Sigmoid colon (tissue), 6 donors: ENCODE measurements at regions not wholly inside any gene's neighbourhood (a gene's known extent, or its start where the extent isn't known, plus 50 kb on each side); places are given as distances from the start of the nearest gene placed in this dataset.
"Not testable (repeated sequence)": the region's sequence is repeated elsewhere in the genome, so short reads cannot be mapped to it uniquely, and the experiment has no call there.

Experiments used
- DNase-seq: peaks from one replicate; pipeline ENCODE4 v3.0.0-alpha.2; 2019
- H3K27ac ChIP-seq, 4 donors: fragments of 200-600 bp; sonication (generic); one replicate each; pipeline ENCODE4 v1.5.1; 2016 to 2019; ENCODE audit warnings: mild to moderate bottlenecking in 1 of 4
- H3K27me3 ChIP-seq, 3 donors: fragments of 200-600 bp; sonication (generic); one replicate each; pipeline ENCODE4 v1.5.1; 2019; ENCODE audit warnings: mild to moderate bottlenecking in 1 of 3
- H3K36me3 ChIP-seq, 4 donors: fragments of 200-600 bp; sonication (generic); one replicate each; pipeline ENCODE4 v1.5.1; 2016 to 2019
- H3K4me1 ChIP-seq, 4 donors: fragments of 200-600 bp; sonication (generic); one replicate each; pipeline ENCODE4 v1.5.1; 2017 to 2019
- H3K4me3 ChIP-seq, 4 donors: fragments of 200-600 bp; sonication (generic); one replicate each; pipeline ENCODE4 v1.5.1; 2017 to 2019; ENCODE audit warnings: mild to moderate bottlenecking in 2 of 4, moderate library complexity in 1 of 4
- H3K9me3 ChIP-seq, 4 donors: fragments of 200-600 bp in 3 of 4; sonication (generic) in 3 of 4; one replicate each; pipeline versions ENCODE4 v1.5.1 to v1.6.1; 2013 to 2019
- CTCF ChIP-seq, 4 experiments: fragments of 450-650 bp in 3 of 4; fragments of 200-600 bp in 1 of 4; IDR thresholded peaks; one replicate each; pipeline ENCODE4 v1.5.1; 2016 to 2019; ENCODE audit warnings: antibody characterized with exemption in 4 of 4, mild to moderate bottlenecking in 3 of 4, moderate library complexity in 2 of 4
- EP300 ChIP-seq, 4 donors: sonication (generic); formaldehyde crosslinking; IDR thresholded peaks; one replicate each; pipeline ENCODE4 v1.6.1; 2017; ENCODE audit warnings: antibody characterized with exemption in 4 of 4
- POLR2A ChIP-seq, 2 donors: fragments of 450-650 bp; IDR thresholded peaks; one replicate each; pipeline ENCODE4 v1.6.1; 2016; ENCODE audit warnings: antibody characterized with exemption in 2 of 2, mild to moderate bottlenecking in 2 of 2, moderate library complexity in 2 of 2
- POLR2AphosphoS5 ChIP-seq, 4 donors: sonication (generic); formaldehyde crosslinking; IDR thresholded peaks; one replicate each; pipeline ENCODE4 v1.6.1; 2017; ENCODE audit warnings: antibody characterized with exemption in 4 of 4
- WGBS, 2 donors: extraction: QIAGEN DNeasy Blood & Tissue Kit; methylation state at CpG; one replicate each; pipeline ENCODE4 v1.1.7; 2013; 5-methylcytosine and 5-hydroxymethylcytosine counted together
- intact Hi-C: fragments of 100-400 bp; cut with DNase I; formaldehyde crosslinking; loops from one replicate; pipeline ENCODE4 v1.15.1; 2023
- donor health status: healthy with polysubstance abuse.
- donor health status: healthy.

GRCh38 chr5:152104211-152104610 lies 179.6 kb upstream of the GLRA1 start:
- Histone ChIP-seq H3K4me3 (no peak overlapping the region), H3K4me1 (no peaks in the 10 kb centered on the region), H3K27ac (no peak overlapping the region), H3K27me3 (no peaks in the 10 kb centered on the region), H3K9me3 (no peaks in the 10 kb centered on the region), H3K36me3 (no peaks in the 10 kb centered on the region)
- no peak for DNase-seq
- TF ChIP-seq EP300 (IDR thresholded peaks at IDR 0.05) (no peak), CTCF (IDR thresholded peaks at IDR 0.05) (no peak), POLR2AphosphoS5 (IDR thresholded peaks at IDR 0.05) (no peak), POLR2A (IDR thresholded peaks at IDR 0.05) (no peak)
- intact Hi-C loops = no loop called here
- WGBS, 2 donors = 63 to 77% methylated on average over 3 of the region's 3 CpGs

GRCh38 chr5:152102908-152103307 lies 178.3 kb upstream of the GLRA1 start:
- intact Hi-C loops, DNase-seq, H3K36me3 ChIP-seq, H3K4me3 ChIP-seq, H3K27me3 ChIP-seq, H3K9me3 ChIP-seq, H3K4me1 ChIP-seq, H3K27ac ChIP-seq: not testable (repeated sequence)
- WGBS, 2 donors = 49 to 60% methylated on average over 1 of the region's 1 CpG

- WGBS, 2 donors = 79 to 84% methylated on average over 3 of the region's 3 CpGs
- no peaks in the 10 kb centered on the region for H3K4me1 ChIP-seq
- intact Hi-C loops = no loop called here
- TF ChIP-seq POLR2A (IDR thresholded peaks at IDR 0.05) (no peak), CTCF (IDR thresholded peaks at IDR 0.05) (no peak)
- no peaks in the 10 kb centered on the region for H3K27me3 ChIP-seq
- no peaks in the 10 kb centered on the region for H3K36me3 ChIP-seq
- DNase-seq = no peak
- H3K27ac ChIP-seq = no peak overlapping the region
- H3K9me3 ChIP-seq = no peaks in the 10 kb centered on the region
- H3K4me3 ChIP-seq = no peak overlapping the region
Measured at GRCh38 chr5:152102057-152102456, 177.4 kb upstream of the GLRA1 start.

GRCh38 chr5:152100462-152100861 lies 175.8 kb upstream of the GLRA1 start:
- TF ChIP-seq POLR2A (IDR thresholded peaks at IDR 0.05) (no peak), POLR2AphosphoS5 (IDR thresholded peaks at IDR 0.05) (no peak), EP300 (IDR thresholded peaks at IDR 0.05) (no peak), CTCF (IDR thresholded peaks at IDR 0.05) (no peak)
- no peaks in the 10 kb centered on the region for H3K27me3 ChIP-seq
- H3K4me1 ChIP-seq = no peaks in the 10 kb centered on the region
- DNase-seq = no peak
- no peaks in the 10 kb centered on the region for H3K9me3 ChIP-seq
- H3K36me3 ChIP-seq = no peaks in the 10 kb centered on the region
- no peak overlapping the region for H3K27ac ChIP-seq
- no peak overlapping the region for H3K4me3 ChIP-seq
- intact Hi-C loops = no loop called here

- no peaks in the 10 kb centered on the region for H3K36me3 ChIP-seq
- 46 to 53% methylated on average over 1 of the region's 1 CpG for WGBS, 2 donors
- intact Hi-C loops = no loop called here
- no peaks in the 10 kb centered on the region for H3K4me1 ChIP-seq
- H3K27ac ChIP-seq = no peak overlapping the region
- no peak for TF ChIP-seq POLR2AphosphoS5 (IDR thresholded peaks at IDR 0.05)
- TF ChIP-seq CTCF (IDR thresholded peaks at IDR 0.05) = no peak
- no peak for TF ChIP-seq EP300 (IDR thresholded peaks at IDR 0.05)
- TF ChIP-seq POLR2A (IDR thresholded peaks at IDR 0.05) = no peak
- H3K4me3 ChIP-seq = no peak overlapping the region
- no peaks in the 10 kb centered on the region for H3K9me3 ChIP-seq
- no peaks in the 10 kb centered on the region for H3K27me3 ChIP-seq
- DNase-seq = no peak
Measured at GRCh38 chr5:152097128-152097527, 172.5 kb upstream of the GLRA1 start.
